H9 (cell line): ENCODE measurements at regions not wholly inside any gene's neighbourhood (a gene's known extent, or its start where the extent isn't known, plus 50 kb on each side); places are given as distances from the start of the nearest gene placed in this dataset.
A peak's percentile ranks its signal among the peaks of the same experiment; 100 is the strongest.

Experiments
- DNase-seq: peaks from one replicate; pipeline ENCODE4 v3.0.0-alpha.2; 2017
- H2AFZ ChIP-seq: one replicate; pipeline ENCODE4 v1.6.1; 2013; ENCODE audit warnings: mild to moderate bottlenecking, low read length, control low read depth, moderate library complexity
- H2AK5ac ChIP-seq: 2 replicates; pipeline ENCODE4 v1.6.1; 2013; ENCODE audit warnings: low read length, control low read depth, mixed read lengths; ENCODE audit not compliant: insufficient read length
- H2BK120ac ChIP-seq: one replicate; pipeline ENCODE4 v1.6.1; 2013; ENCODE audit warnings: low read depth, mild to moderate bottlenecking, low read length, control low read depth, inconsistent platforms; ENCODE audit not compliant: poor library complexity, severe bottlenecking
- H2BK12ac ChIP-seq: 2 replicates; pipeline ENCODE4 v1.6.1; 2013; ENCODE audit warnings: low read length, control low read depth, mixed read lengths, low read depth; ENCODE audit not compliant: insufficient read length
- H2BK15ac ChIP-seq: 2 replicates; pipeline ENCODE4 v1.6.1; 2013; ENCODE audit warnings: low read depth, low read length, control low read depth
- H2BK20ac ChIP-seq: one replicate; pipeline ENCODE4 v1.6.1; 2013; ENCODE audit warnings: low read depth, mild to moderate bottlenecking, low read length, control low read depth, inconsistent platforms; ENCODE audit not compliant: poor library complexity, severe bottlenecking
- H2BK5ac ChIP-seq: 2 replicates; pipeline ENCODE4 v1.6.1; 2013; ENCODE audit warnings: low read length, control low read depth, mixed read lengths; ENCODE audit not compliant: insufficient read length
- H3K14ac ChIP-seq: 2 replicates; pipeline ENCODE4 v1.6.1; 2013; ENCODE audit warnings: low read length, control low read depth; ENCODE audit not compliant: insufficient read depth
- H3K18ac ChIP-seq: 2 replicates; pipeline ENCODE4 v1.6.1; 2013; ENCODE audit warnings: low read depth, mild to moderate bottlenecking, mixed read lengths, low read length, control low read depth; ENCODE audit not compliant: insufficient read length
- H3K23ac ChIP-seq: 2 replicates; pipeline ENCODE4 v1.6.1; 2013; ENCODE audit warnings: low read length, control low read depth, mixed read lengths, low read depth; ENCODE audit not compliant: insufficient read length
- H3K23me2 ChIP-seq: 2 replicates; pipeline ENCODE4 v1.6.1; 2013; ENCODE audit warnings: low read depth, mild to moderate bottlenecking, mixed read lengths, low read length, control low read depth; ENCODE audit not compliant: insufficient read length, poor library complexity, severe bottlenecking
- H3K27ac ChIP-seq: 2 replicates; pipeline ENCODE4 v1.5.1; 2013; ENCODE audit warnings: low read length, control low read depth, mixed read lengths, low read depth; ENCODE audit not compliant: insufficient read length
- H3K27me3 ChIP-seq: 2 replicates; pipeline ENCODE4 v1.6.1; 2013; ENCODE audit warnings: low read length, control low read depth, inconsistent platforms; ENCODE audit not compliant: insufficient read depth
- H3K4ac ChIP-seq: 2 replicates; pipeline ENCODE4 v1.6.1; 2013; ENCODE audit warnings: low read depth, mild to moderate bottlenecking, control low read depth, inconsistent platforms, low read length, moderate library complexity
- H3K4me1 ChIP-seq: 2 replicates; pipeline ENCODE4 v1.6.1; 2013; ENCODE audit warnings: low read length, control low read depth, inconsistent platforms; ENCODE audit not compliant: insufficient read depth
- H3K4me2 ChIP-seq: 2 replicates; pipeline ENCODE4 v1.6.1; 2013; ENCODE audit warnings: low read length, control low read depth, mixed read lengths; ENCODE audit not compliant: insufficient read length, insufficient read depth
- H3K56ac ChIP-seq: 2 replicates; pipeline ENCODE4 v1.6.1; 2013; ENCODE audit warnings: low read depth, mild to moderate bottlenecking, mixed read lengths, low read length, control low read depth; ENCODE audit not compliant: insufficient read length
- H3K79me1 ChIP-seq: 2 replicates; pipeline ENCODE4 v1.6.1; 2013; ENCODE audit warnings: low read depth, mild to moderate bottlenecking, moderate library complexity, low read length, control low read depth, inconsistent platforms; ENCODE audit not compliant: insufficient read depth, poor library complexity, severe bottlenecking
- H3K79me2 ChIP-seq: 2 replicates; pipeline ENCODE4 v1.6.1; 2013; ENCODE audit warnings: low read length, control low read depth, inconsistent platforms; ENCODE audit not compliant: insufficient read depth
- H3K9ac ChIP-seq: 2 replicates; pipeline ENCODE4 v1.6.1; 2013; ENCODE audit warnings: low read length, control low read depth, mixed read lengths; ENCODE audit not compliant: insufficient read length; ENCODE audit errors: extremely low read depth
- H3K9me3 ChIP-seq: one replicate; pipeline ENCODE4 v1.6.1; 2013; ENCODE audit warnings: low read depth, low read length, inconsistent platforms; ENCODE audit not compliant: control insufficient read depth
- H3T11ph ChIP-seq: one replicate; pipeline ENCODE4 v1.6.1; 2013; ENCODE audit warnings: mild to moderate bottlenecking, low read length, control low read depth, inconsistent platforms
- H4K20me1 ChIP-seq: one replicate; pipeline ENCODE4 v1.6.1; 2013; ENCODE audit not compliant: control insufficient read depth, insufficient read length, insufficient read depth
- H4K5ac ChIP-seq: 2 replicates; pipeline ENCODE4 v1.6.1; 2013; ENCODE audit warnings: low read depth, mild to moderate bottlenecking, mixed read lengths, low read length, control low read depth; ENCODE audit not compliant: insufficient read length
- H4K8ac ChIP-seq: replicated peaks from 2 replicates; pipeline ENCODE4 v1.6.1; 2013; ENCODE audit warnings: low read length, control low read depth, mixed read lengths, low read depth; ENCODE audit not compliant: insufficient read length
- H4K91ac ChIP-seq: 2 replicates; pipeline ENCODE4 v1.6.1; 2013; ENCODE audit warnings: low read depth, mild to moderate bottlenecking, moderate library complexity, mixed read lengths, low read length, control low read depth; ENCODE audit not compliant: insufficient read length
- H3K27ac Mint-ChIP-seq, 3 experiments: 2 replicates in 2 of 3; 3 replicates in 1 of 3; pipeline ENCODE4 v1.8.0; 2020 to 2021; ENCODE audit warnings: mixed read lengths in 3 of 3, mild to moderate bottlenecking in 1 of 3, moderate library complexity in 1 of 3
- H3K27me3 Mint-ChIP-seq: 2 replicates; pipeline ENCODE4 v1.8.0; 2021; ENCODE audit warnings: low read depth, mild to moderate bottlenecking, moderate library complexity, mixed read lengths
- H3K36me3 Mint-ChIP-seq, 3 experiments: 2 replicates in 2 of 3; 3 replicates in 1 of 3; pipeline ENCODE4 v1.8.0; 2020 to 2021; ENCODE audit warnings: low read depth in 3 of 3, mixed read lengths in 3 of 3; ENCODE audit not compliant: insufficient read depth in 1 of 3
- H3K4me1 Mint-ChIP-seq, 2 experiments: 2 replicates each; pipeline ENCODE4 v1.8.0; 2020; ENCODE audit warnings: mixed read lengths in 2 of 2
- H3K4me3 Mint-ChIP-seq, 2 experiments: 2 replicates in 1 of 2; 3 replicates in 1 of 2; pipeline ENCODE4 v1.8.0; 2020 to 2021; ENCODE audit warnings: mild to moderate bottlenecking in 2 of 2, mixed read lengths in 2 of 2, moderate library complexity in 1 of 2
- H3K9me3 Mint-ChIP-seq, 2 experiments: 2 replicates in 1 of 2; 3 replicates in 1 of 2; pipeline ENCODE4 v1.8.0; 2020; ENCODE audit warnings: mild to moderate bottlenecking in 2 of 2, mixed read lengths in 2 of 2, moderate library complexity in 1 of 2
- WGBS: extraction: QIAGEN DNeasy Blood & Tissue Kit; methylation state at CpG from one replicate; pipeline ENCODE4 v1.1.7; 2013; ENCODE audit warnings: missing lambda C conversion rate, low lambda C conversion rate, mixed read lengths; ENCODE audit not compliant: insufficient read length; ENCODE audit errors: extremely low coverage; 5-methylcytosine and 5-hydroxymethylcytosine counted together
- TF ChIP-seq, protein P1 (sequence below): fragments of 200-600 bp; sonication (generic); conservative IDR thresholded peaks from 3 replicates; pipeline ENCODE4 v1.8.0; 2021; ENCODE audit warnings: antibody characterized with exemption, mild to moderate bottlenecking

DNA sequence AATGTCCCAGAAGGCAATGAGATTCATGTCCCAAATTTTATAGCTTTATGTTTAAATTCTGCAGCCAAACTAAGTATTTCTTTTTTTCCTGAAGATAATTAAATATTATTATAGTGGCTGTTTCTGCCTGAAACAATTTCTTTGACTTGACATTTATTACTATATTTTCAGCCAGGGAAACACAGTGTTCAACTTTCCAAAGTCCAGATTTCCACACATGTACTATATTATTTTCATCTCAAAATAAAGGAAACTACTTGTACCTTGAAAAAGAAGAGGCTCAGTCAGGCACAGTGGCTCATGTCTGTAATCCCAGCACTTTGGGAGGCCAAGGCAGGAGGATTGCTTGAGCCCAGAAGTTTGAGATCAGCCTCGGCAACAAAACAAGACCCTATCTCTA lies 77.8 kb upstream of the BTG1 start:
- Histone ChIP-seq H4K8ac (no peak overlapping the region), H3K9ac (no peak overlapping the region), H3T11ph (no peak overlapping the region), H3K79me2 (no peaks in the 10 kb centered on the region), H4K5ac (no peak overlapping the region), H2AFZ (no peak overlapping the region), H3K4ac (no peak overlapping the region), H3K79me1 (no peaks in the 10 kb centered on the region), H3K23ac (no peak overlapping the region), H3K14ac (no peak overlapping the region), H2BK20ac (peak overlapping the region; percentile 45), H4K20me1 (no peaks in the 10 kb centered on the region), H2BK12ac (no peak overlapping the region), H2BK120ac (no peak overlapping the region), H3K27ac (no peak overlapping the region), H3K27me3 (no peaks in the 10 kb centered on the region), H3K9me3 (no peaks in the 10 kb centered on the region), H3K4me1 (peaks cover 3% of the 10 kb centered on the region; the same call in 1 of the 2 replicates), H2BK15ac (no peak overlapping the region), H2AK5ac (no peak overlapping the region), H3K23me2 (no peaks in the 10 kb centered on the region), H3K18ac (no peak overlapping the region), H2BK5ac (no peak overlapping the region), H4K91ac (no peak overlapping the region), H3K56ac (no peak overlapping the region), H3K4me2 (no peak overlapping the region)
- no peak for DNase-seq
- Mint-ChIP-seq H3K27me3 (no peaks in the 10 kb centered on the region), H3K27ac (no peak overlapping the region), H3K4me1 (peaks cover 30 to 32% of the 10 kb centered on the region in 2 experiments), H3K36me3 (peaks cover 0 to 7% (median 0%) of the 10 kb centered on the region in 3 experiments; a peak in 2 of 7 replicates), H3K4me3 (no peak overlapping the region), H3K9me3 (peaks cover 0 to 2% of the 10 kb centered on the region in 2 experiments; a peak in 2 of 5 replicates)
- TF ChIP-seq, protein P1, sequence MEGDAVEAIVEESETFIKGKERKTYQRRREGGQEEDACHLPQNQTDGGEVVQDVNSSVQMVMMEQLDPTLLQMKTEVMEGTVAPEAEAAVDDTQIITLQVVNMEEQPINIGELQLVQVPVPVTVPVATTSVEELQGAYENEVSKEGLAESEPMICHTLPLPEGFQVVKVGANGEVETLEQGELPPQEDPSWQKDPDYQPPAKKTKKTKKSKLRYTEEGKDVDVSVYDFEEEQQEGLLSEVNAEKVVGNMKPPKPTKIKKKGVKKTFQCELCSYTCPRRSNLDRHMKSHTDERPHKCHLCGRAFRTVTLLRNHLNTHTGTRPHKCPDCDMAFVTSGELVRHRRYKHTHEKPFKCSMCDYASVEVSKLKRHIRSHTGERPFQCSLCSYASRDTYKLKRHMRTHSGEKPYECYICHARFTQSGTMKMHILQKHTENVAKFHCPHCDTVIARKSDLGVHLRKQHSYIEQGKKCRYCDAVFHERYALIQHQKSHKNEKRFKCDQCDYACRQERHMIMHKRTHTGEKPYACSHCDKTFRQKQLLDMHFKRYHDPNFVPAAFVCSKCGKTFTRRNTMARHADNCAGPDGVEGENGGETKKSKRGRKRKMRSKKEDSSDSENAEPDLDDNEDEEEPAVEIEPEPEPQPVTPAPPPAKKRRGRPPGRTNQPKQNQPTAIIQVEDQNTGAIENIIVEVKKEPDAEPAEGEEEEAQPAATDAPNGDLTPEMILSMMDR = no peak
- WGBS = no CpG with 5 or more reads among the region's 1 CpG
